Activated B cell treated with CpG ODN at 0.5 μM for 24 hours (primary cell): ENCODE measurements at regions not wholly inside any gene's neighbourhood (a gene's known extent, or its start where the extent isn't known, plus 50 kb on each side); places are given as distances from the start of the nearest gene placed in this dataset.

Experiments
- ATAC-seq: fragments of 200-7000 bp; cut with Tn5 transposase; one replicate; pipeline ENCODE4 v1.10.0; 2021; ENCODE audit warnings: low read depth, mild to moderate bottlenecking, moderate library complexity
- CTCF ChIA-PET: fragments of 350-600 bp; sonication (Branson Sonifier 250); formaldehyde crosslinking; loops from one replicate; lab custom pipeline; 2021; ENCODE audit warnings: antibody characterized with exemption; lab: Charles Lee
- POLR2A ChIA-PET: fragments of 350-600 bp; sonication (Branson Sonifier 250); formaldehyde crosslinking; loops from one replicate; lab custom pipeline; 2021; ENCODE audit warnings: antibody characterized with exemption; lab: Charles Lee
- DNase-seq: peaks from one replicate; pipeline ENCODE4 v3.0.0; 2022
- H3K27ac Mint-ChIP-seq: one replicate; pipeline ENCODE4 v1.8.0; 2020; ENCODE audit warnings: mixed read lengths
- H3K27me3 Mint-ChIP-seq: one replicate; pipeline ENCODE4 v1.8.0; 2021; ENCODE audit warnings: mixed read lengths
- H3K36me3 Mint-ChIP-seq: one replicate; pipeline ENCODE4 v1.8.0; 2021; ENCODE audit warnings: low read depth, mixed read lengths
- H3K4me1 Mint-ChIP-seq: one replicate; pipeline ENCODE4 v1.8.0; 2021; ENCODE audit warnings: mixed read lengths
- H3K4me3 Mint-ChIP-seq: one replicate; pipeline ENCODE4 v1.8.0; 2020; ENCODE audit warnings: mild to moderate bottlenecking, mixed read lengths
- H3K9me3 Mint-ChIP-seq: one replicate; pipeline ENCODE4 v1.8.0; 2020; ENCODE audit warnings: mixed read lengths
- intact Hi-C: fragments of 100-400 bp; cut with micrococcal nuclease; formaldehyde crosslinking; loops from one replicate; pipeline ENCODE4 v1.15.1; 2024
- TF ChIP-seq, protein P1 (sequence below): fragments of 200-600 bp; IDR thresholded peaks from one replicate; pipeline ENCODE4 v1.8.0; 2022; ENCODE audit warnings: antibody characterized with exemption, mild to moderate bottlenecking

DNA sequence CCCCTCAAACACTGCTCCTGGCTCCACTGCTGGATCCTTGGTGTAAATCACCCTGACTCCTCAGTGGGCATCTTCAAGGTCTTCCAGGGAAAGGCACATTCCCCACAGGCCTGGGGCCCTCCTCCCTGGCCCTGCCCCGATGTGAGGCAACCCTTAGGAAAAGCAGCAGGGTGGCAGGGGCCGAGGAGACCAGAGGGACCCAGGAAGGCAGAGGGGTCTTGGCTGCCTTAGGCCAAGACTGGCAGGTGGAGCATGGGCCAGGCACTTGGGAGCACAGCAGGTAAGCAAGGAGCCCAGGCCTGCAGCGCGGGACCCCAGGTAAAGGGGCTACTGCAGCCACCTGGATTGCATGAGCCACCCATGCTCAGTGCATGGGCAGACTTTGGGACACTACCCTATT, 96.9 kb downstream of the GYPC start:
- Mint-ChIP-seq H3K36me3 (no peaks in the 10 kb centered on the region), H3K27ac (no peak overlapping the region), H3K27me3 (peaks cover 10% of the 10 kb centered on the region), H3K9me3 (peaks cover 6% of the 10 kb centered on the region), H3K4me3 (no peak overlapping the region), H3K4me1 (no peaks in the 10 kb centered on the region)
- no peak for ATAC-seq
- intact Hi-C loops = no loop called here
- CTCF ChIA-PET = no interaction called here
- TF ChIP-seq, protein P1, sequence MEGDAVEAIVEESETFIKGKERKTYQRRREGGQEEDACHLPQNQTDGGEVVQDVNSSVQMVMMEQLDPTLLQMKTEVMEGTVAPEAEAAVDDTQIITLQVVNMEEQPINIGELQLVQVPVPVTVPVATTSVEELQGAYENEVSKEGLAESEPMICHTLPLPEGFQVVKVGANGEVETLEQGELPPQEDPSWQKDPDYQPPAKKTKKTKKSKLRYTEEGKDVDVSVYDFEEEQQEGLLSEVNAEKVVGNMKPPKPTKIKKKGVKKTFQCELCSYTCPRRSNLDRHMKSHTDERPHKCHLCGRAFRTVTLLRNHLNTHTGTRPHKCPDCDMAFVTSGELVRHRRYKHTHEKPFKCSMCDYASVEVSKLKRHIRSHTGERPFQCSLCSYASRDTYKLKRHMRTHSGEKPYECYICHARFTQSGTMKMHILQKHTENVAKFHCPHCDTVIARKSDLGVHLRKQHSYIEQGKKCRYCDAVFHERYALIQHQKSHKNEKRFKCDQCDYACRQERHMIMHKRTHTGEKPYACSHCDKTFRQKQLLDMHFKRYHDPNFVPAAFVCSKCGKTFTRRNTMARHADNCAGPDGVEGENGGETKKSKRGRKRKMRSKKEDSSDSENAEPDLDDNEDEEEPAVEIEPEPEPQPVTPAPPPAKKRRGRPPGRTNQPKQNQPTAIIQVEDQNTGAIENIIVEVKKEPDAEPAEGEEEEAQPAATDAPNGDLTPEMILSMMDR = no peak
- POLR2A ChIA-PET = no interaction called here
- no peak for DNase-seq

DNA sequence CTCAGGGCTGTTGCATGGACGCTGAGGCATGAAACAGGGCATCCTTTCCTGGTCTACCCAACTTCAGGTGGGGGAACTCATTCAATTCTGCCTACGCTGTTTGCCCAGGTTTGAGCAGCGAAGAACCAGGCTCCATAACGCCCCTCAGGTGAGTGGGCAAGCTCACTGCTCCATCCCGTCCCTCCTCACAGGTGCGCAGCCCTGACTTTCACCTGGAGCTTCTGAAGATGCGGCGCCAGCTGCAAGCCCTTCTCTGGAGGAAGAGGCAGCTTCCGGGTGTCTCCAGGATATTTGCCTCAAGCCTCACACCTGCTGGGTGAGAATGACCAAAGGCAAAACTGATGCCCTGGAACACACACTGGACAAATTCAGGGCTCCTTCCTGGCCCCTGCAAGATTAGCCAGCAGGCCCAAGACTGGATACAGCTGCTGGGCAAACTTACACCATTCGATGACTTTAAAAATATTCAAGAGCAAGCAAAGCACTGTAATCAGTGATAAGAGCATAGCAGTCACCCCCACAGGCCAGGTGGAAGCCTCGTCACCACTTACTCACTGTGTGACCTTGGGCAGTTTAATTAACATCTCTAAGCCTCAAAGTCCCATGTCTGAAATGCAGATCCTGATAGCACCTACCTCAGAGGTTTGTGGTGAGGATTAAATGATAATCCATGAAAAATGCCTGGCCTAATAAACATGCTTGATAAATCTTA, 97.7 kb downstream of the GYPC start:
- TF ChIP-seq, protein P1 = no peak
- H3K27ac Mint-ChIP-seq = no peak overlapping the region
- no peaks in the 10 kb centered on the region for H3K36me3 Mint-ChIP-seq
- H3K9me3 Mint-ChIP-seq = peaks cover 6% of the 10 kb centered on the region
- no peaks in the 10 kb centered on the region for H3K4me1 Mint-ChIP-seq
- ATAC-seq (no peak), DNase-seq (no peak)
- ChIA-PET CTCF (no interaction called here), POLR2A (no interaction called here)
- intact Hi-C loops = no loop called here
- H3K27me3 Mint-ChIP-seq = peaks cover 10% of the 10 kb centered on the region
- no peak overlapping the region for H3K4me3 Mint-ChIP-seq

DNA sequence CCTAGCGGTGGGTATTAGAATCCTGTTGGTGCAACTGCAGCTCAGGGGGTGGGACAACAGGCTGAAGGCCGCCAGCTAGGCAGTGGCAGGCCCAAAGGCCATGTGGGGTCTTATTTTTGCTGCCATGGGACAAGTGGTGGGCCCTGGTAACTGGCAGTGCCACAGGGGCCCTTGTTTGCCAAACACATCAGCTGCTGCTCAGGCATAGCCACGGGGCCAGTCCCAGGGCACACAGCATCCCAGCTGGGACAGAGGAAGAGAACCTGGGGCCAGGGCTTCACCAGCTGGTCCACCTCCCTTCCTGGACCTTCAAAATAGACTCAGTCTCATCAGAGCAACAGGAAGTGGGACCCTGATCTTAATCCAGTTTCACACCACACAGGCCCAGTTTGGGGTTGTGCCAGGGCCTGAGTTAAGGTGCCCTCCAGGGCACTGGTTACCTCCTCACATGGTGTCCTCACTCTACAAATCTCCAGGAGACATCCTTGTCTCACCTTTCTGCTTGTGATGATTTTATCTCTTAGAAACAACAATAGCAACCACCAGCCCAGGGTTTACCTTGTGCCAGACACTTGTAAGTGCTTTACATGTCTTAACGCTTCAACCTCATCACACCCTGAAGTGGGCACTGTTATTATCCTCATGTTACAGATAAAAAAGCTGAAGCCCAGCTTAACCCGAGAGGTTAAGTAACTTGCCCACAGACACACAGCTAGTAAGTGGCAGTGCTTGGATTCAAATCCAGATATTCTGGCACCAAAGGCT, 98.5 kb downstream of the GYPC start:
- peaks cover 5% of the 10 kb centered on the region for H3K27me3 Mint-ChIP-seq
- CTCF ChIA-PET = no interaction called here
- TF ChIP-seq, protein P1 = no peak
- no peak overlapping the region for H3K4me3 Mint-ChIP-seq
- no peak overlapping the region for H3K27ac Mint-ChIP-seq
- intact Hi-C loops = no loop called here
- POLR2A ChIA-PET = no interaction called here
- no peaks in the 10 kb centered on the region for H3K36me3 Mint-ChIP-seq
- DNase-seq = no peak
- peaks cover 6% of the 10 kb centered on the region for H3K9me3 Mint-ChIP-seq
- ATAC-seq = no peak
- no peaks in the 10 kb centered on the region for H3K4me1 Mint-ChIP-seq

DNA sequence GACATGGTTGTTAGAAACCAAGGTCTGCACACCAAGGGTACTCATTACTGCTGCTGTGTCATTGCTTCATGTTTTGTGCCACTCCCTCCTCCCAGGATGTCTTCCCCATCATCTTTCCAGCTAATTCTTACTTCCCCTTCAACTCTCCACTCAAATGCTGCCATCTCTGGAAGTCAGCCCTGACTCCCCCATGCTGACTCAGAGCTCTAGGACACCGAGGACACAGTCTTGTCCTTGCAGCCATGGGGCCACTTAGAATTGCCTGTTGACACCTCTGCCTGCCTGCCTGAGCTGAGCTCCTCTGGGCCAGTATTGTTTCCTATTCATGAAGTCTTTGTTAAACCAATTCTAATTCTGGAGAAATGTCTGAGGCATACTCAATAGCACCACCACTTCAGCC, 100.2 kb downstream of the GYPC start:
- Mint-ChIP-seq H3K9me3 (peaks cover 6% of the 10 kb centered on the region), H3K27me3 (no peaks in the 10 kb centered on the region), H3K36me3 (no peaks in the 10 kb centered on the region), H3K4me1 (no peaks in the 10 kb centered on the region), H3K27ac (no peak overlapping the region), H3K4me3 (no peak overlapping the region)
- CTCF ChIA-PET = no interaction called here
- POLR2A ChIA-PET = no interaction called here
- ATAC-seq (no peak), DNase-seq (no peak)
- intact Hi-C loops = no loop called here
- TF ChIP-seq, protein P1 = no peak

DNA sequence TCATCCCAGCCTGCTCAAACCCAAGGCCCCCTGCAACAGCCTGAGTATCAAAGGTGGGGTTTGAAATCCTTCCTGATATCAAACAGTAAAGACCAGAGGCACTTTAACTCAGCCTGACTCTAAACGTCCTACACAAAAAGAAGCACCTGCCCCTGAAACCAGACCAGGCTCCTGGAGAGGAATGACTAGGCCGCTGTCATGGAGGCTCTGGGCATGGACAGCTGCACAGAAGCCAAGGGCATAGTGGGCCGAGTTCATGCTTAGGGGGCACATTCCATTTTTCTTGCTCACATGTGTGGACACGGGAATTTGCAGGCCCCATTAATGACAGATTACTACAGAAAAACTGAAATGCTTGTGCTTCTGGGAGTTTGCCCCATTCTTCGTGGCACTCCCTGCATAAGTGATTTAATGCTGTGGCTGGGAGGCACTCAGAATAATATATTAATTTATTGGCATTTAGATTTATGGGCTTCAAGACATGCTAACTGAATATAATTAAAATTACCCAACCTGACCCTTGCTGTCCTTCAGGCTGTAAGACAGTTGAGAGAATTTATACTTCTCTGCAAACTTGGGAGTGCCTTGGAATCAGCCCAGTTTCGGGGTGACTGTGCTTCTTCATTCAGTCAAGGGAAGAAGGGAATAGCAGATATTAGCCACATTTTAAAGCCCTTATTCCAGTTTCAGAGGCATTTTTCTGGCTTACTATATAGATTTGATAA, 105.5 kb downstream of the GYPC start:
- TF ChIP-seq, protein P1 = no peak
- H3K36me3 Mint-ChIP-seq = no peaks in the 10 kb centered on the region
- ChIA-PET CTCF (no interaction called here), POLR2A (no interaction called here)
- ATAC-seq (no peak), DNase-seq (no peak)
- H3K4me1 Mint-ChIP-seq = peaks cover 10% of the 10 kb centered on the region
- no peak overlapping the region for H3K27ac Mint-ChIP-seq
- no peaks in the 10 kb centered on the region for H3K9me3 Mint-ChIP-seq
- intact Hi-C loops = no loop called here
- no peak overlapping the region for H3K4me3 Mint-ChIP-seq
- peaks cover 4% of the 10 kb centered on the region for H3K27me3 Mint-ChIP-seq
